GM12874 (cell line): ENCODE measurements at regions not wholly inside any gene's neighbourhood (a gene's known extent, or its start where the extent isn't known, plus 50 kb on each side); places are given as distances from the start of the nearest gene placed in this dataset.

Source experiments
- CTCF ChIP-seq: IDR thresholded peaks from 2 replicates; pipeline ENCODE4 v1.5.1; 2011; ENCODE audit warnings: low read depth, mild to moderate bottlenecking, control low read depth, low read length, moderate library complexity; ENCODE audit not compliant: insufficient read depth

- TF ChIP-seq CTCF = no peak
Observed at GRCh38 chr2:225999692-226000091, 600.2 kb downstream of the NYAP2 start.

GRCh38 chr2:225998653-225999052 is 599.1 kb downstream of the NYAP2 start:
- no peak for TF ChIP-seq CTCF

- TF ChIP-seq CTCF = no peak
Observed at GRCh38 chr2:225998116-225998515, 598.6 kb downstream of the NYAP2 start.

GRCh38 chr2:225996462-225996828 is 596.9 kb downstream of the NYAP2 start:
- no peak for TF ChIP-seq CTCF

- no peak for TF ChIP-seq CTCF
Observed at GRCh38 chr2:225995796-225996461, 596.4 kb downstream of the NYAP2 start.

- TF ChIP-seq CTCF = no peak
Observed at GRCh38 chr2:225994748-225995405, 595.4 kb downstream of the NYAP2 start.

- no peak for TF ChIP-seq CTCF
Observed at GRCh38 chr2:225993430-225993829, 593.9 kb downstream of the NYAP2 start.
